GM12892 (cell line): ENCODE measurements at regions not wholly inside any gene's neighbourhood (a gene's known extent, or its start where the extent isn't known, plus 50 kb on each side); places are given as distances from the start of the nearest gene placed in this dataset.

ENCODE experiments used
- POLR2A ChIP-seq: IDR thresholded peaks from 2 replicates; pipeline ENCODE4 v1.6.1; 2011; ENCODE audit warnings: low read depth, low read length, control low read depth
- POLR2AphosphoS5 ChIP-seq: IDR thresholded peaks from 2 replicates; pipeline ENCODE4 v1.6.1; 2011; ENCODE audit warnings: low read depth, low read length, control low read depth
- TAF1 ChIP-seq: IDR thresholded peaks from 2 replicates; pipeline ENCODE4 v1.6.1; 2011; ENCODE audit warnings: low read depth, mild to moderate bottlenecking, control low read depth, low read length, borderline replicate concordance

DNA sequence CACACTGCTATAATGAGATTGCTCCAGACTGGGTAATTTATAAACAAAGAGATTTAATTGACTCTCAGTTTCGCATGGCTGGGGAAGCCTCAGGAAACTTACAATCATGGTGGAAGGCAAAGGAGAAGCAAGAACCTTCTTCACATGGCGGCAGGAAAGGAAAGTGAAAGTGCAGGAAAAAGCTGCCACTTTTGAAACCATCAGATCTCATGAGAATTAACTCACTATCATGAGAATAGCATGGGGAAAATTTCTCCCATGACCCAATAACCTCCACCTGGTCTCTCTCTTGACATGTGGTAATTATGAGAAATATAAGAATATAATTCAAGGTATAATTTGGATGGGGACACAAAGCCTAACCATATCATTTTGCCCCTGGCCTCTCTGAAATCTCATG, 884.2 kb downstream of the GLUD2 start:
- TF ChIP-seq POLR2A (no peak), TAF1 (no peak), POLR2AphosphoS5 (no peak)
